Liver (tissue), 8 donors: ENCODE measurements at regions not wholly inside any gene's neighbourhood (a gene's known extent, or its start where the extent isn't known, plus 50 kb on each side); places are given as distances from the start of the nearest gene placed in this dataset.

Experiments
- DNase-seq: peaks from one replicate; pipeline ENCODE4 v3.0.0-alpha.2; 2017; ENCODE audit warnings: low spot score
- H3K27ac ChIP-seq, 2 donors: one replicate each; pipeline ENCODE4 v1.7.0; 2013; ENCODE audit warnings: inconsistent platforms in 2 of 2, low read length in 2 of 2, control low read depth in 1 of 2, low read depth in 1 of 2, mild to moderate bottlenecking in 1 of 2
- H3K27me3 ChIP-seq, 4 donors: one replicate each; pipeline versions ENCODE4 v1.6.1 to v1.7.0; 2013; ENCODE audit warnings: low read length in 3 of 4, inconsistent platforms in 1 of 4, mild to moderate bottlenecking in 1 of 4, moderate library complexity in 1 of 4; ENCODE audit not compliant: control insufficient read depth in 4 of 4, insufficient read depth in 4 of 4
- H3K36me3 ChIP-seq, 4 donors: one replicate each; pipeline versions ENCODE4 v1.6.1 to v1.7.0; 2013; ENCODE audit warnings: low read length in 3 of 4, mild to moderate bottlenecking in 3 of 4, low read depth in 1 of 4, moderate library complexity in 1 of 4; ENCODE audit not compliant: control insufficient read depth in 4 of 4, insufficient read depth in 3 of 4
- H3K4me1 ChIP-seq, 4 donors: one replicate each; pipeline versions ENCODE4 v1.6.1 to v1.7.0; 2013; ENCODE audit warnings: low read length in 3 of 4, mild to moderate bottlenecking in 3 of 4, moderate library complexity in 1 of 4; ENCODE audit not compliant: control insufficient read depth in 4 of 4, insufficient read depth in 4 of 4
- H3K4me3 ChIP-seq, 3 donors: one replicate each; pipeline versions ENCODE4 v1.6.1 to v1.7.0; 2013; ENCODE audit warnings: low read length in 3 of 3, control low read depth in 1 of 3, low read depth in 1 of 3, mild to moderate bottlenecking in 1 of 3
- H3K9ac ChIP-seq, 2 donors: one replicate each; pipeline ENCODE4 v1.7.0; 2013; ENCODE audit warnings: low read length in 2 of 2, mild to moderate bottlenecking in 2 of 2, moderate library complexity in 2 of 2, control low read depth in 1 of 2, low read depth in 1 of 2
- H3K9me3 ChIP-seq, 4 donors: one replicate each; pipeline versions ENCODE4 v1.6.1 to v1.7.0; 2013; ENCODE audit warnings: low read length in 3 of 4; ENCODE audit not compliant: control insufficient read depth in 4 of 4
- ATF3 ChIP-seq: IDR thresholded peaks from 2 replicates; pipeline ENCODE4 v1.6.1; 2016; ENCODE audit warnings: antibody characterized with exemption
- CTCF ChIP-seq: fragments of 150-350 bp; IDR thresholded peaks from 2 replicates; pipeline ENCODE4 v1.5.1; 2017; ENCODE audit warnings: improper control_type of control experiment, low read depth, low read length; ENCODE audit not compliant: missing input control
- EGR1 ChIP-seq, 2 donors: IDR thresholded peaks; 2 replicates each; pipeline ENCODE4 v1.6.1; 2016 to 2018; ENCODE audit warnings: antibody characterized with exemption in 2 of 2, low read depth in 2 of 2
- FOXA1 ChIP-seq: IDR thresholded peaks from 2 replicates; pipeline ENCODE4 v1.6.1; 2016; ENCODE audit warnings: antibody characterized with exemption
- FOXA2 ChIP-seq: IDR thresholded peaks from 2 replicates; pipeline ENCODE4 v1.6.1; 2016; ENCODE audit warnings: antibody characterized with exemption
- GABPA ChIP-seq, 2 donors: IDR thresholded peaks in 1 of 2; conservative IDR thresholded peaks in 1 of 2; 2 replicates each; pipeline ENCODE4 v1.6.1; 2016; ENCODE audit warnings: antibody characterized with exemption in 2 of 2, mild to moderate bottlenecking in 1 of 2, moderate library complexity in 1 of 2
- HNF4A ChIP-seq, 2 donors: conservative IDR thresholded peaks; 2 replicates each; pipeline ENCODE4 v1.6.1; 2016; ENCODE audit warnings: antibody characterized with exemption in 2 of 2, mild to moderate bottlenecking in 2 of 2
- HNF4G ChIP-seq: IDR thresholded peaks from 2 replicates; pipeline ENCODE4 v1.6.1; 2016; ENCODE audit warnings: antibody characterized with exemption
- JUND ChIP-seq, 2 donors: IDR thresholded peaks; 2 replicates each; pipeline ENCODE4 v1.6.1; 2016; ENCODE audit warnings: antibody characterized with exemption in 2 of 2
- MAX ChIP-seq: IDR thresholded peaks from 2 replicates; pipeline ENCODE4 v1.6.1; 2016; ENCODE audit warnings: antibody characterized with exemption
- NR2F2 ChIP-seq: IDR thresholded peaks from 2 replicates; pipeline ENCODE4 v1.6.1; 2016; ENCODE audit warnings: antibody characterized with exemption
- RAD21 ChIP-seq, 2 donors: IDR thresholded peaks; 2 replicates each; pipeline ENCODE4 v1.6.1; 2016; ENCODE audit warnings: antibody characterized with exemption in 2 of 2, mild to moderate bottlenecking in 2 of 2
- REST ChIP-seq: IDR thresholded peaks from 2 replicates; pipeline ENCODE4 v1.6.1; 2016; ENCODE audit warnings: antibody characterized with exemption, mild to moderate bottlenecking
- RXRA ChIP-seq, 2 donors: IDR thresholded peaks; 2 replicates each; pipeline ENCODE4 v1.6.1; 2017 to 2018; ENCODE audit warnings: antibody characterized with exemption in 2 of 2, mild to moderate bottlenecking in 1 of 2
- SP1 ChIP-seq: IDR thresholded peaks from 2 replicates; pipeline ENCODE4 v1.6.1; 2018; ENCODE audit warnings: antibody characterized with exemption, mild to moderate bottlenecking
- TAF1 ChIP-seq: conservative IDR thresholded peaks from 2 replicates; pipeline ENCODE4 v1.6.1; 2016; ENCODE audit warnings: antibody characterized with exemption, mild to moderate bottlenecking
- YY1 ChIP-seq: IDR thresholded peaks from 2 replicates; pipeline ENCODE4 v1.6.1; 2016; ENCODE audit warnings: antibody characterized with exemption, mild to moderate bottlenecking
- WGBS: extraction: QIAGEN DNeasy Blood & Tissue Kit; methylation state at CpG from one replicate; pipeline ENCODE4 v1.1.7; 2013; 5-methylcytosine and 5-hydroxymethylcytosine counted together
- TF ChIP-seq, protein P1 (sequence below): IDR thresholded peaks from 2 replicates; pipeline ENCODE4 v1.6.1; 2016; ENCODE audit warnings: antibody characterized with exemption
- donor health status: healthy.
- donor health status: healthy.
- donor health status: healthy.
- donor health status: healthy.
- donor health status: healthy.

DNA sequence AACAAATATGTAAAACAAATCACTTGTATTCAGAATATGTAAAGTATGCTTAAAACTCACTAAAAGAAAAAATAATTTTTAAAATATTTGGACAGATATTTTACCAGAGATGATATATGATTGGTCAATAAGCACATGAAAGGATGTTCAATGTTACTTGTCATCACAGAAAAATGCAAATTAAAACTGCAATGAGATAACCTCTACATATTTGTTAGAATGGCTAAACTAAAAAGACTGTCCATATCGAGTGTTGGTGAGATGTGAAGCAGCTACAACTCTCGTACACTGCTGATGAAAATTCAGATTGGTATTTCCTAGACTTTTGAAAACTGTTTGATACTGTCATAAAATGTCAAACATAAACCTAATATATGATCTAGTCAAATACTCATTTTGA lies 685.1 kb downstream of the DTWD2 start:
- H3K4me1 ChIP-seq: no peaks in the 10 kb centered on the region
- WGBS: 77% methylated on average over 2 of the region's 2 CpGs
- TF ChIP-seq HNF4A (conservative IDR thresholded peaks at IDR 0.05) (no peak), GABPA (IDR thresholded peaks at IDR 0.05 in 1 of 2, conservative IDR thresholded peaks at IDR 0.05 in 1 of 2) (no peak), JUND (IDR thresholded peaks at IDR 0.05) (no peak), CTCF (no peak), MAX (no peak), HNF4G (no peak), ATF3 (no peak), REST (no peak), EGR1 (IDR thresholded peaks at IDR 0.05; ENCODE audit: low read depth in 2 of 2) (no peak), FOXA1 (no peak), RAD21 (IDR thresholded peaks at IDR 0.05) (no peak), RXRA (IDR thresholded peaks at IDR 0.05) (no peak), TAF1 (no peak), FOXA2 (no peak), YY1 (no peak), NR2F2 (no peak), SP1 (no peak)
- TF ChIP-seq, protein P1, sequence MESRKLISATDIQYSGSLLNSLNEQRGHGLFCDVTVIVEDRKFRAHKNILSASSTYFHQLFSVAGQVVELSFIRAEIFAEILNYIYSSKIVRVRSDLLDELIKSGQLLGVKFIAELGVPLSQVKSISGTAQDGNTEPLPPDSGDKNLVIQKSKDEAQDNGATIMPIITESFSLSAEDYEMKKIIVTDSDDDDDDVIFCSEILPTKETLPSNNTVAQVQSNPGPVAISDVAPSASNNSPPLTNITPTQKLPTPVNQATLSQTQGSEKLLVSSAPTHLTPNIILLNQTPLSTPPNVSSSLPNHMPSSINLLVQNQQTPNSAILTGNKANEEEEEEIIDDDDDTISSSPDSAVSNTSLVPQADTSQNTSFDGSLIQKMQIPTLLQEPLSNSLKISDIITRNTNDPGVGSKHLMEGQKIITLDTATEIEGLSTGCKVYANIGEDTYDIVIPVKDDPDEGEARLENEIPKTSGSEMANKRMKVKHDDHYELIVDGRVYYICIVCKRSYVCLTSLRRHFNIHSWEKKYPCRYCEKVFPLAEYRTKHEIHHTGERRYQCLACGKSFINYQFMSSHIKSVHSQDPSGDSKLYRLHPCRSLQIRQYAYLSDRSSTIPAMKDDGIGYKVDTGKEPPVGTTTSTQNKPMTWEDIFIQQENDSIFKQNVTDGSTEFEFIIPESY: no peak

GRCh38 chr5:118302786-118303185 lies 685.6 kb downstream of the DTWD2 start:
- 50% methylated on average over 1 of the region's 1 CpG for WGBS
- Histone ChIP-seq H3K4me1 (no peaks in the 10 kb centered on the region), H3K9ac (no peak overlapping the region), H3K36me3 (no peaks in the 10 kb centered on the region), H3K27ac (no peak overlapping the region), H3K27me3 (peaks cover 0 to 4% (median 0%) of the 10 kb centered on the region in 4 donors), H3K4me3 (no peak overlapping the region), H3K9me3 (no peaks in the 10 kb centered on the region)
- TF ChIP-seq TAF1: no peak
- no peak for TF ChIP-seq EGR1 (IDR thresholded peaks at IDR 0.05; ENCODE audit: low read depth in 2 of 2)
- no peak for TF ChIP-seq GABPA (IDR thresholded peaks at IDR 0.05 in 1 of 2, conservative IDR thresholded peaks at IDR 0.05 in 1 of 2)
- no peak for DNase-seq

More for the DNA sequence above, 685.1 kb downstream of the DTWD2 start:
- Histone ChIP-seq H3K27me3 (peaks cover 0 to 4% (median 0%) of the 10 kb centered on the region in 4 donors), H3K4me3 (no peak overlapping the region), H3K36me3 (no peaks in the 10 kb centered on the region), H3K9me3 (no peaks in the 10 kb centered on the region), H3K9ac (no peak overlapping the region), H3K27ac (no peak overlapping the region)
- no peak for DNase-seq
